T1000 (cell line): ENCODE measurements at regions not wholly inside any gene's neighbourhood (a gene's known extent, or its start where the extent isn't known, plus 50 kb on each side); places are given as distances from the start of the nearest gene placed in this dataset.

Source experiments
- DNase-seq: peaks from one replicate; lab custom pipeline; 2025; ENCODE audit warnings: mixed read lengths; lab: John Stamatoyannopoulos, UW

DNA sequence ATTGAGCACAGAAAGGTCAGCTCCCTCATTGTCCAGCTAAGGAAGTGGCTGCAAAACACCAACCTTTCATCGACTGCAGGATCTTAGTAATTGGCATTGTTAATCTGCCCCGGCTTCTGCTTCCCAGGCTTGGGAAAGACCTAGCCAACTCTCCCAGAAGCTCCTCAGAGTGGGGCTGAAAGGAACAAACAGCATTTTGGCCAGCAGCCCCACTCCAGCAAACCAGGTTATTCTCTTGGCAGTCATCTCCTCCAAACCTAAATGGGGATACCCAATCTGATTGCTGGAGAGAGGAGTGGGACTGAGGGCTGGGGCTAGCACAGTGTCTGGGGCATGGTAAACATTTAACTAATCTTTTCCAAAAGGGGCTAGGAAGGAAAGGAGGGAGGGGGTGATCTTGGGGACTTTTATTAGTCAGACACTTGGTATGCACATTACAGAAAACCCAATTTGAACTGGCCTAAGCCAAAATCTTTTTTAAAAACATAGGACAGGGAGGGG, 294.4 kb downstream of the MN1 start:
- DNase-seq: no peak

GRCh38 chr22:27507935-27508526, 293.5 kb downstream of the MN1 start:
- no peak for DNase-seq

DNA sequence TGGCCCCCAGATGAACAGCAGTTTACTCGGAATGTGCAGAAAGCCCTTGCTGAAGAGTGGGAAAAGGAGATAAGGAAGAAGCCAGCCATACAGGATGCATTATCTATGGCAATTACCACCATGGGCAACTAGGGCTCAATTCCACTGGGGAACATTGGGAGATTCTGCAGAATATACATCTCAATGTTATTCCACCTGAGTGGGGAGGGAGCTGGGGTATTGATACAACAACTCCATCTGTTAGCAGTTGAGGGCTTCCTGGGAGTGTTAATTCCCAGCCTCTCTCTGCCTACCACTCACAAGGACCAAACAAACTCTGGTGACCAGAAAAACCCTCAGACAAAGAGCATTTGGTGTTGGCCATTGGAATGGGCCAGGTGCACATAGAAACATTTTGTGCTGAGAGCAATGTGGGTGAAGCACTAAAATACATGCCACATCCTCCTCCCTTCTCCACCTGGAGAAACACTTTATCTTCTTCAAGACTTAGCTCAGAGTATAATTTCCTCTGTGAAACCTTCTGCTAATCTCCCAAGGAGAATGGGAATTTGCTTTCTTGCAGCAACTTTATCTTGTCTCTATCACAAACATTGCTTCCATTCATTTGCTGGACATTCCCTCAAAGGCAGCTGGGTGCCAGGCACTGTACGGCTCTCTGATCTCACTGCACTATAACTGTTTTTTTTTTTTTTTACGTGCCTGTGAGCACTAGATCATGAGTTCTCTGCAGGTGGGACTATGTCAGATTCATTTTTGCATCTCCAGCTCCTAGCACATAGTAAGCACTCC, 292.2 kb downstream of the MN1 start:
- no peak for DNase-seq

DNA sequence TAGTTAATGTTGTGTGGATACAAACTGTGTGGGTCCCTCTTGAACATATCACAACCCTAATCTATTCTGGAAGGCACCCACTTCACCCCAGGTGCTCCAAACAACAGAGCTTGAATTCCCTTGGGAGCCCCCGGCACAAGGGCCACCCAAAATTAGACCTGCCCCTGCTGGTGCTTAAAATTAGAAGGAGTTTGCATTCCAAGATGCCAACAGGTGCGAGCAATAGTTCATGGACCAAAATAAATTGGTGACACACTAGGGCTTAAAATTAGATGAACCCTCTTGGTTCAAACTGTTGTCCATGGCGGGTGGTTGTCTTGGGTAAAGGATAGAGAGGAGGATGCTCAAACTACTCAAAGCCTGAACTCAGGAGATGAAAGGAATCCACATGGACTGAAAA, 291.5 kb downstream of the MN1 start:
- DNase-seq: no peak

GRCh38 chr22:27512283-27512761, 289.2 kb downstream of the MN1 start:
- no peak for DNase-seq

GRCh38 chr22:27513021-27513420, 288.5 kb downstream of the MN1 start:
- no peak for DNase-seq

- no peak for DNase-seq
Observed at GRCh38 chr22:27514601-27515523, 286.7 kb downstream of the MN1 start.

DNA sequence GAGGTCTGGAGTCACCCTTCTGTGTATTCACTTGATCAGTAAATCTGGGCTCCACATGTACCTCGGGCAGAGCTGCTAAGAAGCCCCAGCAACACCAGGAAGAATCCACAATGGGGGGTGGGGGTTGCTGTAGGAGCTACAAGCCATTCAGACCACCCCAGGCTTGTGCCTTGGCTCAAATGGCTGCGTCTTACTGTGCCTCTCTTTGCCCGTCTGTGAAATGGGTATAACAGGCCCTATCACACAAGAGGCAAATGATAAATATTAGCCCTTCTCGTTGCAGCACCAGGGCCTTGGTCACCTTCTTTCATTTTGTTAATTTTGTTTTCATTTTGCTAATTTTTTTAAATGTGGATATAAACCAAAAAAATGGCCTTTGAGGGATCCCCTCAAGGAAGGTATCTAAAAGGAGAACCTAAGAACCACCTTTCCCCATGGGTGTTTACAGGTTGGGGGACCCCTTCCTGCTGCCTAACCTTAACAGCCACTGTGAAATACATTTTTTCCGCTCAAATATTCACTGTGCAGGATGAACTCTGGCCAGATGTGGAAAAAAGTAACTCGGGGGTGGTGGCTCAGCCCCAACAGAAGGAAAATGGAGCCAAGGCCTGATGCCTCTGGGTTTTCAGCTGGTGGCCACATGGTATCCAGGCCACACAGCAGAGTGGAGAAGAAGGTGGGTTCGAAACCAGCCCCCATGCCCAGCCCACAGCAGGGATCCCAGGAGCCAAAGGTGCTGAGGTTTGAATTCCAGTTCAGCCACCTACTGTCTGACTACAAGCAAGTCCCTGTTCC, 284.0 kb downstream of the MN1 start:
- no peak for DNase-seq

DNA sequence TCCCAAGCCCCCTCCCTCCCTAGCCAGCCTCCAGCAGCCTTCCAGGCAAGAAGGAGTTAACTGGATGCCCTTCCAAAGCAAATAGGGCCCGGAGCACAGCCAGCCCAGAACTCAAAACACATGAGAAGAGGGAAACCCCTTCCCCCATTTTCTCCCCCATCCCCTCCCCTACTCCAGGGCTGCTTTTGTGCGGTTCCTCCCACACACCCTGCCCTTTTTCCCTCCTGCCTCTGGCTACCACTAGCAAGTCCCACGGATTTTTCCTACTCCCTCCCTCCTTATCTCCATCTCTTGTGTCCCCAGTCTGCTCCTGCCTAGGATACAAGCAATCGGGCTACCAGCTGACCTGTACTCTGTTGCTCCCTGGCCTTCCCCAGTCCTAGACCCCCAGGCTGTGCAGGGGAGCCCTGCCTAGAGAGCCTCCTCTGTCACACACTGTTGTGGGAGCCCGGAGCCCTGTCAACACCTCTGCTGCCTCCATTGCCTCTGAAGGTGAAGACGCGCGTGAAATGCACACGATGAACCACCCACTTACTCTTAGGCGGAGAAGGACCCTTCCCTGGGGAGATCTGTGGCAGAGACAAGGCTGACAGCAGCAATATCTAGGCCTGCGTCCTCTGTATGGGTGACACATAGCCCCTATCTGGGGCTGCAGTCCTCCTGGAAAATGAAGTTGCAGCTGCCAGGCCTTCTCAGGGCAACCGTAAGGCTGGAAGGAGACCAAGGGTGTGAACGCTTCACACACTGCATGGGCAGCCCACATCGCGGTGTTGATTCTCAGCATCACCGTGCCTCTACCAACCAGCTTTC, 282.8 kb downstream of the MN1 start:
- no peak for DNase-seq

DNA sequence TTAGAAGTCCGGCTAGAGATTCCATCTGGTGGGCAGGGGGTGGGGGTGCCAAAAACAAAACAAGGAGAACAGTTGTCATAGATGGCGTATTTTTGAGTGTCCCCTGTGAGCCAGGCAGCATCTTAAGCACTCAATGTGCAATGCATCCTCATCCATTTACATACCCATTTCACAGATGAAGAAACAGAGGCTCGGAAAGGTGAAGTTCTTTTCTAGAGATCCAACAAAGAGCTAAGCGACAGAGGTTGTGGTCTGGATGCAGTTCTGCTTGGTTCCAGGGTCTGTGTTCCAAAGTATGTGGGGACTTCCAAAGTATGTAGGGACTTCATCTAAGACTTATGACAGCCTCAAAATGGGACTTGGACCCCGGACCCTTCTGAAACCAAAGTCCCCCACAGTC, 277.8 kb downstream of the MN1 start:
- no peak for DNase-seq

DNA sequence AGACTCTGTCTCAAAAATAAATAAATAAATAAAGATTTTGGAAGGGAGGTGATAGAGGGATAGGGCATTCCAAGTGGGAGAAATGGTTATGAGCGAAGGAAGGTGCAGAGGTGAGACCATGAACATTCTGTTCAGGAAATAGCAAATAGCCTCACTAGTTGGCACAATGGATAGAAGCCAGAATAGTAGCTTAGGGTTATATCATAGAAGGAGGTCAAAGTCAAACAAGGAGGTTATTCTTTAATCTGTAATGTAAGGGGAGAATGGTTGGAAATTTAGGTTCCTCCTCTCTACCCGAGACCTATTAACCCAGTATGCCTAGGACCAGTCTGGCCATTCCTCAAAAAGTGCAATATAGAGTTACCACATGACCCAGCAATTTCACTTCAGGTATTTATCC, 275.8 kb downstream of the MN1 start:
- DNase-seq: no peak

GRCh38 chr22:27526901-27527300, 274.7 kb downstream of the MN1 start:
- no peak for DNase-seq

- no peak for DNase-seq
Observed at GRCh38 chr22:27531782-27532530, 269.6 kb downstream of the MN1 start.

DNA sequence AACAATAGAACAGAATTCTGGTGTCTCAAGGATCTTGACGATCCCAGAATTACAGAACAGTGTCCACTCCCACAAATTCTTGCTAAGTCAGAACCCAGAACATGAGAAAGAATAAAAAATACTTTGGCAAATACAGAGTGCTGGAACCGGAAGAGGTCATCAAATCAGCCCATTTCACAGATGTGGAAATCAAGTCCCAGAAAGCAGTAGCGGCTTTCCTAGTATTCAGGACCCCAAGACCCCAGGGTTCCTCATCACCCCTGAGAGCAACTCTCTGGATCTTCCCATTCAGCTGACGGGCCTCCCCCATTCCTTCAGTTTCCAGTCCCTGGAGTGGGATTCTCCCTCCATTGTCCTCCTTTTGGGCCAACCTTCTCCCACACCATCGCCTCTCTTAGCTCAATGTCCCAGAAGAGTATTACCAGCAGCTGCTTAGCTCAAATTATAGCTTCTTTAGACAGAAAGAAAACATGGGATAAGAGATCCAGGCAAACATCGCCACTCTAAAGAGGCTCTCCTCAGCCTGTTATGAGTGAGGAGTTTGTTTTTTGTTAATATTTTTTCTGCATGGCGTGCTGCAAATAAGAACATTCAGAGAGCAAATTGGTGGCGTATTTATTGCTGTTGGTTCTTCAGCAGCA, 268.3 kb downstream of the MN1 start:
- no peak for DNase-seq

DNA sequence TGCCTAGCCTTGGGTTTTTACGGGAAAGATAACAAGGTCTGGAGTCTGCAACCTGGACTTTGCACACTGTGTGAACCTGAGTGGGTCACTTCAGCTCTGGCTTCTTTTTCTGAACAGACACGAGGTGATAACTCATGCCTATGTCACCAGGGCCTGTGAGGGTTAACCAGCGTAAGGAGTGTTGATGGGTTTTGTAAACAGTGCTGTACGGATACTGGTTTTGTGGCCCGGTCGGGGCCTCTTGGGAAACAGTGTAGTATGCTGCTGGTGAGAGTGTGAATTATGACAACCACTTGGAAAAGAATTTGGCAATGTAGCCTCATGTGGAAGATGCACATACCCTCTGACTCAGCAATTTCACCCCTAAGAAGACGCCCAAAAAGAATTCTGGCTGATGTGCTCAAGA, 266.8 kb downstream of the MN1 start:
- no peak for DNase-seq

- DNase-seq: no peak
Observed at GRCh38 chr22:27535452-27535851, 266.1 kb downstream of the MN1 start.

GRCh38 chr22:27537501-27537900, 264.1 kb downstream of the MN1 start:
- DNase-seq: no peak

- no peak for DNase-seq
Observed at GRCh38 chr22:27538666-27539065, 262.9 kb downstream of the MN1 start.

- no peak for DNase-seq
Observed at GRCh38 chr22:27540247-27540646, 261.3 kb downstream of the MN1 start.
